ENCODE measurements at regions not wholly inside any gene's neighbourhood (a gene's known extent, or its start where the extent isn't known, plus 50 kb on each side); places are given as distances from the start of the nearest gene placed in this dataset.

- CTCF ChIA-PET, result no interaction called here
- Mint-ChIP-seq H3K4me1 (peaks cover 4% of the 10 kb centered on the region; the same call in 1 of the 2 replicates), H3K27ac (no peak overlapping the region), H3K36me3 (no peaks in the 10 kb centered on the region), H3K9me3 (peaks cover 17% of the 10 kb centered on the region), H3K4me3 (no peak overlapping the region), H3K27me3 (ENCODE audit: low read depth) (peaks cover 36% of the 10 kb centered on the region)
- ATAC-seq (no peak), DNase-seq (ENCODE audit: low spot score) (no peak)
- POLR2A ChIA-PET, result no interaction called here
- no peak for TF ChIP-seq ZBTB43 (CRISPR knock-in tag; IDR thresholded peaks at IDR 0.05)
Observed at GRCh38 chr14:89014569-89014850, 190.1 kb downstream of the TTC8 start.

DNA sequence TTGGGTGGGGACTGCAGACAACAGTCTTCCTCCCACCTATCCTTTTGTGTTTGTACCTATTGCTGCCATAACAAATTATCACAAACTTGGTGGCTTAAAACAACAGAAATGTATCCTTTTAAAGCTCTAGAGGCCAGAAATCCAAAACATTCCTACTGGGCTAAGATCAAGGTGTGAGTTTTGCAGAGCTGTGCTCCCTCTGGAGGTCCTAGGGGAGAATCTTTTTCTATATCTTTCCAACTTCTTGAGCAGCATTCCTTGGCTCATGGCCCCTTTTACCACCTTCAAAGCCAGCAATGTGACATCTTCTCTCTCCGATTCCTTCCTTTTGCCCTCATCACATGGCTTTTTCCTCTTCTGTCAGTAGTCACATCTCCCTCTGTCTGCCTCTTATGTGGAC lies 190.6 kb downstream of the TTC8 start:
- Mint-ChIP-seq H3K4me3 (no peak overlapping the region), H3K4me1 (peaks cover 4% of the 10 kb centered on the region; the same call in 1 of the 2 replicates), H3K27ac (no peak overlapping the region), H3K36me3 (no peaks in the 10 kb centered on the region), H3K27me3 (ENCODE audit: low read depth) (peaks cover 36% of the 10 kb centered on the region), H3K9me3 (peaks cover 17% of the 10 kb centered on the region)
- TF ChIP-seq ETV6 (CRISPR knock-in tag; IDR thresholded peaks at IDR 0.05) (no peak), ZNF219 (CRISPR knock-in tag; IDR thresholded peaks at IDR 0.05; ENCODE audit: borderline replicate concordance) (no peak), HMGA2 (CRISPR knock-in tag; IDR thresholded peaks at IDR 0.05) (no peak), MYBL2 (CRISPR knock-in tag; IDR thresholded peaks at IDR 0.05) (no peak)
- TF ChIP-seq, protein P1, sequence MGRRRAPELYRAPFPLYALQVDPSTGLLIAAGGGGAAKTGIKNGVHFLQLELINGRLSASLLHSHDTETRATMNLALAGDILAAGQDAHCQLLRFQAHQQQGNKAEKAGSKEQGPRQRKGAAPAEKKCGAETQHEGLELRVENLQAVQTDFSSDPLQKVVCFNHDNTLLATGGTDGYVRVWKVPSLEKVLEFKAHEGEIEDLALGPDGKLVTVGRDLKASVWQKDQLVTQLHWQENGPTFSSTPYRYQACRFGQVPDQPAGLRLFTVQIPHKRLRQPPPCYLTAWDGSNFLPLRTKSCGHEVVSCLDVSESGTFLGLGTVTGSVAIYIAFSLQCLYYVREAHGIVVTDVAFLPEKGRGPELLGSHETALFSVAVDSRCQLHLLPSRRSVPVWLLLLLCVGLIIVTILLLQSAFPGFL (CRISPR knock-in tag; IDR thresholded peaks at IDR 0.05; ENCODE audit: borderline replicate concordance), result no peak
- TF ChIP-seq, protein P2, sequence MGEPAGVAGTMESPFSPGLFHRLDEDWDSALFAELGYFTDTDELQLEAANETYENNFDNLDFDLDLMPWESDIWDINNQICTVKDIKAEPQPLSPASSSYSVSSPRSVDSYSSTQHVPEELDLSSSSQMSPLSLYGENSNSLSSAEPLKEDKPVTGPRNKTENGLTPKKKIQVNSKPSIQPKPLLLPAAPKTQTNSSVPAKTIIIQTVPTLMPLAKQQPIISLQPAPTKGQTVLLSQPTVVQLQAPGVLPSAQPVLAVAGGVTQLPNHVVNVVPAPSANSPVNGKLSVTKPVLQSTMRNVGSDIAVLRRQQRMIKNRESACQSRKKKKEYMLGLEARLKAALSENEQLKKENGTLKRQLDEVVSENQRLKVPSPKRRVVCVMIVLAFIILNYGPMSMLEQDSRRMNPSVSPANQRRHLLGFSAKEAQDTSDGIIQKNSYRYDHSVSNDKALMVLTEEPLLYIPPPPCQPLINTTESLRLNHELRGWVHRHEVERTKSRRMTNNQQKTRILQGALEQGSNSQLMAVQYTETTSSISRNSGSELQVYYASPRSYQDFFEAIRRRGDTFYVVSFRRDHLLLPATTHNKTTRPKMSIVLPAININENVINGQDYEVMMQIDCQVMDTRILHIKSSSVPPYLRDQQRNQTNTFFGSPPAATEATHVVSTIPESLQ (CRISPR knock-in tag; IDR thresholded peaks at IDR 0.05), result no peak
- TF ChIP-seq, protein P3, sequence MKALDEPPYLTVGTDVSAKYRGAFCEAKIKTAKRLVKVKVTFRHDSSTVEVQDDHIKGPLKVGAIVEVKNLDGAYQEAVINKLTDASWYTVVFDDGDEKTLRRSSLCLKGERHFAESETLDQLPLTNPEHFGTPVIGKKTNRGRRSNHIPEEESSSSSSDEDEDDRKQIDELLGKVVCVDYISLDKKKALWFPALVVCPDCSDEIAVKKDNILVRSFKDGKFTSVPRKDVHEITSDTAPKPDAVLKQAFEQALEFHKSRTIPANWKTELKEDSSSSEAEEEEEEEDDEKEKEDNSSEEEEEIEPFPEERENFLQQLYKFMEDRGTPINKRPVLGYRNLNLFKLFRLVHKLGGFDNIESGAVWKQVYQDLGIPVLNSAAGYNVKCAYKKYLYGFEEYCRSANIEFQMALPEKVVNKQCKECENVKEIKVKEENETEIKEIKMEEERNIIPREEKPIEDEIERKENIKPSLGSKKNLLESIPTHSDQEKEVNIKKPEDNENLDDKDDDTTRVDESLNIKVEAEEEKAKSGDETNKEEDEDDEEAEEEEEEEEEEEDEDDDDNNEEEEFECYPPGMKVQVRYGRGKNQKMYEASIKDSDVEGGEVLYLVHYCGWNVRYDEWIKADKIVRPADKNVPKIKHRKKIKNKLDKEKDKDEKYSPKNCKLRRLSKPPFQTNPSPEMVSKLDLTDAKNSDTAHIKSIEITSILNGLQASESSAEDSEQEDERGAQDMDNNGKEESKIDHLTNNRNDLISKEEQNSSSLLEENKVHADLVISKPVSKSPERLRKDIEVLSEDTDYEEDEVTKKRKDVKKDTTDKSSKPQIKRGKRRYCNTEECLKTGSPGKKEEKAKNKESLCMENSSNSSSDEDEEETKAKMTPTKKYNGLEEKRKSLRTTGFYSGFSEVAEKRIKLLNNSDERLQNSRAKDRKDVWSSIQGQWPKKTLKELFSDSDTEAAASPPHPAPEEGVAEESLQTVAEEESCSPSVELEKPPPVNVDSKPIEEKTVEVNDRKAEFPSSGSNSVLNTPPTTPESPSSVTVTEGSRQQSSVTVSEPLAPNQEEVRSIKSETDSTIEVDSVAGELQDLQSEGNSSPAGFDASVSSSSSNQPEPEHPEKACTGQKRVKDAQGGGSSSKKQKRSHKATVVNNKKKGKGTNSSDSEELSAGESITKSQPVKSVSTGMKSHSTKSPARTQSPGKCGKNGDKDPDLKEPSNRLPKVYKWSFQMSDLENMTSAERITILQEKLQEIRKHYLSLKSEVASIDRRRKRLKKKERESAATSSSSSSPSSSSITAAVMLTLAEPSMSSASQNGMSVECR (CRISPR knock-in tag; IDR thresholded peaks at IDR 0.05; ENCODE audit: borderline replicate concordance), result no peak
- DNase-seq (ENCODE audit: low spot score) (no peak), ATAC-seq (no peak)
- POLR2A ChIA-PET, result no interaction called here
- CTCF ChIA-PET, result no interaction called here

- peaks cover 4% of the 10 kb centered on the region; the same call in 1 of the 2 replicates for H3K4me1 Mint-ChIP-seq
- no peak for DNase-seq (ENCODE audit: low spot score)
- ChIA-PET CTCF (interaction anchor here (2.2 kb wide), 1 partner anchor 10 kb away, joined by 6 read pairs; no protein-coding TSS in a partner anchor), POLR2A (no interaction called here)
- H3K36me3 Mint-ChIP-seq, result no peaks in the 10 kb centered on the region
- H3K9me3 Mint-ChIP-seq, result peaks cover 17% of the 10 kb centered on the region
- H3K4me3 Mint-ChIP-seq, result no peak overlapping the region
- no peak overlapping the region for H3K27ac Mint-ChIP-seq
- peaks cover 52% of the 10 kb centered on the region for H3K27me3 Mint-ChIP-seq (ENCODE audit: low read depth)
- ATAC-seq, result no peak
- TF ChIP-seq, protein P4, sequence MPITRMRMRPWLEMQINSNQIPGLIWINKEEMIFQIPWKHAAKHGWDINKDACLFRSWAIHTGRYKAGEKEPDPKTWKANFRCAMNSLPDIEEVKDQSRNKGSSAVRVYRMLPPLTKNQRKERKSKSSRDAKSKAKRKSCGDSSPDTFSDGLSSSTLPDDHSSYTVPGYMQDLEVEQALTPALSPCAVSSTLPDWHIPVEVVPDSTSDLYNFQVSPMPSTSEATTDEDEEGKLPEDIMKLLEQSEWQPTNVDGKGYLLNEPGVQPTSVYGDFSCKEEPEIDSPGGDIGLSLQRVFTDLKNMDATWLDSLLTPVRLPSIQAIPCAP (CRISPR knock-in tag; IDR thresholded peaks at IDR 0.05), result no peak
- TF ChIP-seq ATF3 (CRISPR knock-in tag; conservative IDR thresholded peaks at IDR 0.05), result no peak
- TF ChIP-seq IRF2 (CRISPR knock-in tag; IDR thresholded peaks at IDR 0.05; ENCODE audit: borderline replicate concordance, low read depth), result no peak
- TF ChIP-seq, protein P5, sequence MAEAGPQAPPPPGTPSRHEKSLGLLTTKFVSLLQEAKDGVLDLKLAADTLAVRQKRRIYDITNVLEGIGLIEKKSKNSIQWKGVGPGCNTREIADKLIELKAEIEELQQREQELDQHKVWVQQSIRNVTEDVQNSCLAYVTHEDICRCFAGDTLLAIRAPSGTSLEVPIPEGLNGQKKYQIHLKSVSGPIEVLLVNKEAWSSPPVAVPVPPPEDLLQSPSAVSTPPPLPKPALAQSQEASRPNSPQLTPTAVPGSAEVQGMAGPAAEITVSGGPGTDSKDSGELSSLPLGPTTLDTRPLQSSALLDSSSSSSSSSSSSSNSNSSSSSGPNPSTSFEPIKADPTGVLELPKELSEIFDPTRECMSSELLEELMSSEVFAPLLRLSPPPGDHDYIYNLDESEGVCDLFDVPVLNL (CRISPR knock-in tag; IDR thresholded peaks at IDR 0.05; ENCODE audit: borderline replicate concordance, low read depth), result no peak
- no peak for TF ChIP-seq SOX15 (CRISPR knock-in tag; IDR thresholded peaks at IDR 0.05)
- TF ChIP-seq TEAD1 (CRISPR knock-in tag; IDR thresholded peaks at IDR 0.05), result no peak
- no peak for TF ChIP-seq PRDM15 (CRISPR knock-in tag; IDR thresholded peaks at IDR 0.05)
Observed at GRCh38 chr14:89017417-89017816, 193.0 kb downstream of the TTC8 start.
